Psoas muscle (tissue), 7 donors: ENCODE measurements at regions not wholly inside any gene's neighbourhood (a gene's known extent, or its start where the extent isn't known, plus 50 kb on each side); places are given as distances from the start of the nearest gene placed in this dataset.
"Not testable (repeated sequence)": the region's sequence is repeated elsewhere in the genome, so short reads cannot be mapped to it uniquely, and the experiment has no call there.

Experiments
- ATAC-seq, 4 donors: fragments of 200-7000 bp; cut with Tn5 transposase; one replicate each; pipeline ENCODE4 v1.9.1; 2020; ENCODE audit warnings: moderate library complexity in 3 of 4, mild to moderate bottlenecking in 2 of 4
- DNase-seq, 2 donors: peaks; one replicate each; pipeline ENCODE4 v3.0.0-alpha.2; 2020
- H3K27ac ChIP-seq: fragments of 200-600 bp; one replicate; pipeline ENCODE4 v1.8.0; 2022
- H3K27me3 ChIP-seq, 3 donors: fragments of 200-600 bp in 1 of 3; one replicate each; pipeline versions ENCODE4 v1.6.1 to v1.8.0; 2013 to 2022; ENCODE audit warnings: low read length in 2 of 3, mild to moderate bottlenecking in 2 of 3, moderate library complexity in 1 of 3; ENCODE audit not compliant: insufficient read depth in 3 of 3
- H3K36me3 ChIP-seq, 2 donors: fragments of 200-600 bp in 1 of 2; one replicate each; pipeline versions ENCODE4 v1.6.1 to v1.8.0; 2013 to 2022; ENCODE audit warnings: low read depth in 1 of 2, mild to moderate bottlenecking in 1 of 2, moderate library complexity in 1 of 2; ENCODE audit not compliant: insufficient read depth in 1 of 2
- H3K4me1 ChIP-seq: fragments of 200-600 bp; one replicate; pipeline ENCODE4 v1.8.0; 2022
- H3K4me3 ChIP-seq: fragments of 200-600 bp; one replicate; pipeline ENCODE4 v1.8.0; 2022; ENCODE audit warnings: mild to moderate bottlenecking
- H3K9me3 ChIP-seq: fragments of 200-600 bp; one replicate; pipeline ENCODE4 v1.8.0; 2022
- WGBS, 3 donors: extraction: QIAGEN DNeasy Blood & Tissue Kit; methylation state at CpG; one replicate each; pipeline versions ENCODE4 v1.1.6 to v1.1.7; 2013; 5-methylcytosine and 5-hydroxymethylcytosine counted together
- intact Hi-C, 2 donors: fragments of 100-400 bp; cut with DNase I; formaldehyde crosslinking; loops; one replicate each; pipeline versions ENCODE4 v1.11.0 to v1.14.2; 2022
- TF ChIP-seq, protein P1 (sequence below): fragments of 200-600 bp; IDR thresholded peaks from one replicate; pipeline ENCODE4 v1.8.0; 2022; ENCODE audit warnings: antibody characterized with exemption
- donor health status: healthy with polysubstance abuse.
- donor health status: DM: no; HTN: no; CAD: no; lungs with moderate emphysema.
- donor health status: Bipolar disorder and iron deficiency.
- donor health status: healthy.
- donor health status: DM: yes; HTN: yes; CAD: no.
- donor health status: DM: no; HTN: no; CAD: no.
- donor health status: DM: yes; HTN: yes; CAD: no.

DNA sequence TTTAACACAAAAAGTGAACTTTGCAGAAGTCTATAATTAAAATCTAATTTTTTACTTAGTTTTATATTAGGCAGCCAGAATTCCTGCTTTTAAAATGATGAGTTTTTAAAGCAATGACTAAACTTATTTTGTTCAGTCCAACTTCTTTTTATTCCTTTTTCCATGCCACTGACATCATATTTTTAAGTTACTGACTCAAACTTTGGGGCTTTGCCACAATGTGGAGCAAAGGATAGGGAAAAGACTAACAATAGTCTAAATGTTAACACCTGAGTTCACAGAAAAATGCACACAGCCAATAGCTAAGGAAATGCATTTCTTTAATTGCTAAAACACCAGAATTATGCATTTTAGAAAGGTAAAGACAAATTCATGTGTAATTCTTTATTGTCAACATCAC, 647.6 kb upstream of the DPPA4 start:
- no peak overlapping the region for H3K27ac ChIP-seq
- no peaks in the 10 kb centered on the region for H3K4me1 ChIP-seq
- H3K36me3 ChIP-seq: no peaks in the 10 kb centered on the region
- no peak overlapping the region for H3K4me3 ChIP-seq
- H3K9me3 ChIP-seq: no peaks in the 10 kb centered on the region
- no peak for ATAC-seq
- H3K27me3 ChIP-seq: no peaks in the 10 kb centered on the region
- intact Hi-C loops: no loop called here
- DNase-seq: no peak
- TF ChIP-seq, protein P1, sequence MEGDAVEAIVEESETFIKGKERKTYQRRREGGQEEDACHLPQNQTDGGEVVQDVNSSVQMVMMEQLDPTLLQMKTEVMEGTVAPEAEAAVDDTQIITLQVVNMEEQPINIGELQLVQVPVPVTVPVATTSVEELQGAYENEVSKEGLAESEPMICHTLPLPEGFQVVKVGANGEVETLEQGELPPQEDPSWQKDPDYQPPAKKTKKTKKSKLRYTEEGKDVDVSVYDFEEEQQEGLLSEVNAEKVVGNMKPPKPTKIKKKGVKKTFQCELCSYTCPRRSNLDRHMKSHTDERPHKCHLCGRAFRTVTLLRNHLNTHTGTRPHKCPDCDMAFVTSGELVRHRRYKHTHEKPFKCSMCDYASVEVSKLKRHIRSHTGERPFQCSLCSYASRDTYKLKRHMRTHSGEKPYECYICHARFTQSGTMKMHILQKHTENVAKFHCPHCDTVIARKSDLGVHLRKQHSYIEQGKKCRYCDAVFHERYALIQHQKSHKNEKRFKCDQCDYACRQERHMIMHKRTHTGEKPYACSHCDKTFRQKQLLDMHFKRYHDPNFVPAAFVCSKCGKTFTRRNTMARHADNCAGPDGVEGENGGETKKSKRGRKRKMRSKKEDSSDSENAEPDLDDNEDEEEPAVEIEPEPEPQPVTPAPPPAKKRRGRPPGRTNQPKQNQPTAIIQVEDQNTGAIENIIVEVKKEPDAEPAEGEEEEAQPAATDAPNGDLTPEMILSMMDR: no peak

DNA sequence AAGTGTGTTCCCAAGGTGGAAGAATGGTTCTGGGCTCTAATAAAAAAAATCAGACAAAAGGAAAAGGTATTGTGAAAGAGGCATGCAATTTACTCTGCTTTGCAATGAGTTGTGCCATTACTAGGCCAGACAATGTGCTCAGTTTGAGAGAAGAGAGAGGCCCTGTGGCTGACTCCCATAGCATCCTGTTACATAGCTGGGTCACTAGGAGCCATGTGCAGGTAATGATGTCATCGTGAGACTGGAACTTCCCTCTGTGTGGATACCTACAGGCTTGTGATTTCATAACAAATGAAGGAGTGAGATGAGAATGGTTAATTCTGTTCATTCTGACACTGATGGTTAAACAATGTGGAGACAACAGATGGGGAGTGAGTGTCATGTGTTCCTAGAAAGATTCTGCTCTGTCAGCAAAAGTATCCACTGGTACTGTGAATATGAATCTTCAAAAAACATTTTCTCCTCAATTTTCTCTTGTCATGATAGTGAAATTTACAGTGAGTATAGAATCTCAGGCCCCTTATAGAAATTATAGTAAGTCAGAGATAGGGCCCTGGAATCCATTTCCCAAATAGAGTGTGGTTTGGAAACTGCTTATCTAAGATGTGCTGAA, 648.7 kb upstream of the DPPA4 start:
- TF ChIP-seq, protein P1: no peak
- ATAC-seq (no peak), DNase-seq (no peak)
- Histone ChIP-seq H3K27ac (no peak overlapping the region), H3K27me3 (no peaks in the 10 kb centered on the region), H3K36me3 (no peaks in the 10 kb centered on the region), H3K9me3 (no peaks in the 10 kb centered on the region), H3K4me1 (no peaks in the 10 kb centered on the region), H3K4me3 (no peak overlapping the region)
- intact Hi-C loops: no loop called here
- 76 to 79% (median 76%) methylated on average over 1 of the region's 1 CpG for WGBS, 3 donors

DNA sequence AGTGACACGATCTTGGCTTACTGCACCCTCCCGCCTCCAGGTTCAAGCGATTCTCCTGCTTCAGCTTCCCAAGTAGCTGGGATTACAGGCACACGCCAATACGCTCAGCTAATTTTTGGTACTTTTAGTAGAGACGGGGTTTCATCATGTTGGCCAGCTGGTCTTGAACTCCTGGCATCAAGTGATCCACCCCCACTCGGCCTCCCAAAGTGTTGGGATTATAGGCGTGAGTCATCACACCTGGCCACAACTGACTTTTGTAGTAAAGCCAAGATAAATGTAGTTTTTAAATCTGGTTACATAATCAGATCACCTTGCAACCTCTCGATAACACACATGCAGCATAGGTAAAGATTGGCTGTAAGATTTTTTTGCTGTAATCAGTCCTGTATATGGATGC, 657.5 kb upstream of the DPPA4 start:
- no peaks in the 10 kb centered on the region for H3K27me3 ChIP-seq
- ATAC-seq (no peak), DNase-seq (no peak)
- no peaks in the 10 kb centered on the region for H3K9me3 ChIP-seq
- TF ChIP-seq, protein P1: no peak
- WGBS, 3 donors: 60 to 71% (median 68%) methylated on average over 9 of the region's 9 CpGs
- H3K4me3 ChIP-seq: no peak overlapping the region
- H3K36me3 ChIP-seq: no peaks in the 10 kb centered on the region
- no peak overlapping the region for H3K27ac ChIP-seq
- intact Hi-C loops: no loop called here
- no peaks in the 10 kb centered on the region for H3K4me1 ChIP-seq

GRCh38 chr3:109995377-109995776, 658.0 kb upstream of the DPPA4 start:
- TF ChIP-seq, protein P1: no peak
- intact Hi-C loops: no loop called here
- ATAC-seq: no peak

DNA sequence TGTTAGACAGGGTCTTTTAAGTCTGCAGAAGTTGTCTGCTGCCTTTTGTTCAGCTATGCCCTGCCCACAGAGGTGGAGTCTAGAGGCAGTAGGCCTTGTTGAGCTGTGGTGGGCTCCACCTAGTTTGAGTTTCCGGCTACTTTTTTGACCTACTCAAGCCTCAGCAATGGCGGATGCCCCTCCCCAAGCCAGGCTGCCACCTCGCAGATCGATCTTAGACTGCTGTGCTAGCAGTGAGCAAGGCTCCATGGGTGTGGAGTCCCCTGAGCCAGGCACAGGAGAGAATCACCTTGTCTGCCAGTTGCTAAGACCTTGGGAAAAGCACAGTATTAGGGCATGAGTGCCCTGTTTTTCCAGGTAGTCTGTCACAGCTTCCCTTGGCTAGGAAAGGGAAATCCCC, 664.6 kb upstream of the DPPA4 start:
- 95 to 97% (median 95%) methylated on average over 4 of the region's 4 CpGs for WGBS, 3 donors
- H3K27ac ChIP-seq, ATAC-seq, H3K4me3 ChIP-seq, H3K36me3 ChIP-seq, DNase-seq, H3K9me3 ChIP-seq, H3K4me1 ChIP-seq, intact Hi-C loops, H3K27me3 ChIP-seq: not testable (repeated sequence)

More at GRCh38 chr3:109995377-109995776, 658.0 kb upstream of the DPPA4 start:
- no peaks in the 10 kb centered on the region for H3K9me3 ChIP-seq
- H3K4me1 ChIP-seq: no peaks in the 10 kb centered on the region
- no peak overlapping the region for H3K27ac ChIP-seq
- no peaks in the 10 kb centered on the region for H3K36me3 ChIP-seq
- H3K4me3 ChIP-seq: no peak overlapping the region
- no peaks in the 10 kb centered on the region for H3K27me3 ChIP-seq
- DNase-seq: no peak
